ENCODE measurements at regions not wholly inside any gene's neighbourhood (a gene's known extent, or its start where the extent isn't known, plus 50 kb on each side); places are given as distances from the start of the nearest gene placed in this dataset.

GRCh38 chr9:32725066-32725860 lies 58.1 kb upstream of the TMEM215 start:
- TF ChIP-seq ZC3H10 (CRISPR knock-in tag; IDR thresholded peaks at IDR 0.05) (no peak), ESRRG (CRISPR knock-in tag; IDR thresholded peaks at IDR 0.05) (no peak), OSR1 (CRISPR knock-in tag; IDR thresholded peaks at IDR 0.05) (no peak), GLIS3 (CRISPR knock-in tag; IDR thresholded peaks at IDR 0.05) (no peak), POU6F1 (CRISPR knock-in tag; IDR thresholded peaks at IDR 0.05; ENCODE audit: borderline replicate concordance, low read depth) (no peak), ZNF8 (CRISPR knock-in tag; IDR thresholded peaks at IDR 0.05) (no peak), CREB5 (CRISPR knock-in tag; IDR thresholded peaks at IDR 0.05; ENCODE audit: low read depth) (no peak), PATZ1 (CRISPR knock-in tag; IDR thresholded peaks at IDR 0.05; ENCODE audit: borderline replicate concordance) (no peak), ZNF565 (CRISPR knock-in tag; conservative IDR thresholded peaks at IDR 0.05; ENCODE audit: low read depth) (no peak), ZFP30 (CRISPR knock-in tag; IDR thresholded peaks at IDR 0.05) (no peak), PPARA (CRISPR knock-in tag; IDR thresholded peaks at IDR 0.05; ENCODE audit: borderline replicate concordance) (no peak), TOX (CRISPR knock-in tag; IDR thresholded peaks at IDR 0.05; ENCODE audit: borderline replicate concordance) (no peak)
- no peak for ATAC-seq

- TF ChIP-seq ZNF8 (CRISPR knock-in tag; IDR thresholded peaks at IDR 0.05) (no peak), CREB5 (CRISPR knock-in tag; IDR thresholded peaks at IDR 0.05; ENCODE audit: low read depth) (no peak), ZC3H10 (CRISPR knock-in tag; IDR thresholded peaks at IDR 0.05) (no peak), TOX (CRISPR knock-in tag; IDR thresholded peaks at IDR 0.05; ENCODE audit: borderline replicate concordance) (no peak), BACH2 (CRISPR knock-in tag; IDR thresholded peaks at IDR 0.05; ENCODE audit: borderline replicate concordance) (no peak), CSDC2 (CRISPR knock-in tag; IDR thresholded peaks at IDR 0.05) (no peak), ESRRG (CRISPR knock-in tag; IDR thresholded peaks at IDR 0.05) (no peak), ZNF70 (CRISPR knock-in tag; IDR thresholded peaks at IDR 0.05) (no peak), PPARA (CRISPR knock-in tag; IDR thresholded peaks at IDR 0.05; ENCODE audit: borderline replicate concordance) (no peak), OSR1 (CRISPR knock-in tag; IDR thresholded peaks at IDR 0.05) (no peak), SNAI2 (CRISPR knock-in tag; IDR thresholded peaks at IDR 0.05) (no peak), ZFP30 (CRISPR knock-in tag; IDR thresholded peaks at IDR 0.05) (no peak), ZNF565 (CRISPR knock-in tag; conservative IDR thresholded peaks at IDR 0.05; ENCODE audit: low read depth) (no peak), TSHZ2 (CRISPR knock-in tag; IDR thresholded peaks at IDR 0.05) (no peak), ZFP3 (CRISPR knock-in tag; IDR thresholded peaks at IDR 0.05) (no peak), RARB (CRISPR knock-in tag; IDR thresholded peaks at IDR 0.05) (no peak), PATZ1 (CRISPR knock-in tag; IDR thresholded peaks at IDR 0.05; ENCODE audit: borderline replicate concordance) (no peak), TCF4 (CRISPR knock-in tag; IDR thresholded peaks at IDR 0.05; ENCODE audit: borderline replicate concordance) (no peak)
- ATAC-seq, result no peak
Observed at GRCh38 chr9:32728181-32728580, 55.2 kb upstream of the TMEM215 start.
